IMR-90 (cell line): ENCODE measurements at regions not wholly inside any gene's neighbourhood (a gene's known extent, or its start where the extent isn't known, plus 50 kb on each side); places are given as distances from the start of the nearest gene placed in this dataset.

Experiments used
- ATAC-seq: fragments of 200-7000 bp; cut with Tn5 transposase; 2 replicates; pipeline ENCODE4 v1.9.1; 2020; ENCODE audit warnings: low read depth, mild to moderate bottlenecking, moderate library complexity
- BruUV-seq: library from RNA; stranded (reverse); fragments of 400-500 nt; replicated peaks from 2 replicates; lab custom pipeline; 2021; lab: Mats Ljungman, UMichigan
- CTCF ChIA-PET: fragments of 300-600 bp; formaldehyde crosslinking; extraction: SDS; loops from one replicate; lab custom pipeline; 2021; ENCODE audit warnings: antibody characterized with exemption; lab: Yijun Ruan, JAX
- POLR2A ChIA-PET: fragments of 300-600 bp; sonication (Branson Sonifier 250); formaldehyde crosslinking; loops from one replicate; lab custom pipeline; 2022; ENCODE audit warnings: antibody characterized with exemption; ENCODE audit not compliant: unreplicated experiment; lab: Charles Lee
- DNase-seq: peaks from one replicate; pipeline ENCODE4 v3.0.0; 2013
- H2AFZ ChIP-seq: replicated peaks from 2 replicates; pipeline ENCODE3; 2013; ENCODE audit warnings: low read length, mild to moderate bottlenecking; ENCODE audit not compliant: poor library complexity
- H2AK5ac ChIP-seq: 2 replicates; pipeline ENCODE4 v1.6.1; 2013; ENCODE audit warnings: low read depth, low read length, inconsistent platforms
- H2AK9ac ChIP-seq: replicated peaks from 2 replicates; pipeline ENCODE3; 2013; ENCODE audit warnings: mild to moderate bottlenecking, low read depth, low read length, moderate library complexity; ENCODE audit not compliant: poor library complexity
- H2BK120ac ChIP-seq: 2 replicates; pipeline ENCODE4 v1.6.1; 2013; ENCODE audit warnings: low read depth, low read length, inconsistent platforms
- H2BK15ac ChIP-seq: 3 replicates; pipeline ENCODE4 v1.6.1; 2013; ENCODE audit warnings: low read depth, low read length, inconsistent platforms
- H2BK20ac ChIP-seq: 2 replicates; pipeline ENCODE4 v1.6.1; 2013; ENCODE audit warnings: low read depth, mild to moderate bottlenecking, inconsistent platforms, low read length, moderate library complexity
- H2BK5ac ChIP-seq: 2 replicates; pipeline ENCODE4 v1.6.1; 2013; ENCODE audit warnings: mild to moderate bottlenecking, low read depth, low read length, inconsistent platforms; ENCODE audit not compliant: poor library complexity, severe bottlenecking
- H3K14ac ChIP-seq: replicated peaks from 2 replicates; pipeline ENCODE4 v1.6.1; 2013; ENCODE audit warnings: low read depth, low read length, inconsistent platforms
- H3K18ac ChIP-seq: 2 replicates; pipeline ENCODE4 v1.6.1; 2013; ENCODE audit warnings: low read depth, low read length, control low read depth
- H3K23ac ChIP-seq: 2 replicates; pipeline ENCODE4 v1.6.1; 2013; ENCODE audit warnings: low read depth, low read length, inconsistent platforms
- H3K27ac ChIP-seq: 2 replicates; pipeline ENCODE4 v1.5.1; 2013; ENCODE audit warnings: mild to moderate bottlenecking, control low read depth, low read length; ENCODE audit not compliant: insufficient read depth
- H3K27me3 ChIP-seq: 2 replicates; pipeline ENCODE4 v1.6.1; 2013; ENCODE audit warnings: low read length; ENCODE audit not compliant: control insufficient read depth, insufficient read depth
- H3K36me3 ChIP-seq: 2 replicates; pipeline ENCODE4 v1.6.1; 2013; ENCODE audit warnings: low read length, mixed read lengths; ENCODE audit not compliant: control insufficient read depth, insufficient read depth
- H3K4ac ChIP-seq: 2 replicates; pipeline ENCODE4 v1.6.1; 2013; ENCODE audit warnings: low read depth, low read length, inconsistent platforms
- H3K4me1 ChIP-seq: 2 replicates; pipeline ENCODE4 v1.6.1; 2013; ENCODE audit warnings: low read length, mixed read lengths; ENCODE audit not compliant: control insufficient read depth, insufficient read depth
- H3K4me2 ChIP-seq: 2 replicates; pipeline ENCODE4 v1.6.1; 2013; ENCODE audit warnings: low read depth, mild to moderate bottlenecking, control low read depth, low read length, moderate library complexity
- H3K4me3 ChIP-seq: 2 replicates; pipeline ENCODE4 v1.5.1; 2013; ENCODE audit warnings: low read depth, mild to moderate bottlenecking, control low read depth, low read length, moderate library complexity; ENCODE audit not compliant: insufficient read depth
- H3K56ac ChIP-seq: 2 replicates; pipeline ENCODE4 v1.6.1; 2013; ENCODE audit warnings: low read length, inconsistent platforms; ENCODE audit not compliant: insufficient read depth; ENCODE audit errors: extremely low read depth
- H3K79me1 ChIP-seq, 2 experiments: 2 replicates each; pipeline ENCODE4 v1.6.1; 2013; ENCODE audit warnings: low read length in 2 of 2, inconsistent platforms in 1 of 2, low read depth in 1 of 2
- H3K9ac ChIP-seq: 2 replicates; pipeline ENCODE4 v1.6.1; 2013; ENCODE audit warnings: low read depth, low read length, control low read depth
- H3K9me1 ChIP-seq: 2 replicates; pipeline ENCODE4 v1.6.1; 2013; ENCODE audit warnings: low read length, inconsistent platforms; ENCODE audit not compliant: insufficient read depth
- H3K9me3 ChIP-seq: 2 replicates; pipeline ENCODE4 v1.6.1; 2013; ENCODE audit warnings: low read length; ENCODE audit not compliant: control insufficient read depth, insufficient read depth
- H4K20me1 ChIP-seq: 2 replicates; pipeline ENCODE4 v1.6.1; 2013; ENCODE audit warnings: low read length, inconsistent platforms; ENCODE audit not compliant: insufficient read depth
- H4K5ac ChIP-seq: 2 replicates; pipeline ENCODE4 v1.6.1; 2013; ENCODE audit warnings: mild to moderate bottlenecking, low read depth, low read length, control low read depth
- H4K8ac ChIP-seq, 2 experiments: 2 replicates each; pipeline ENCODE4 v1.6.1; 2013; ENCODE audit warnings: low read depth in 2 of 2, low read length in 2 of 2, control low read depth in 1 of 2, inconsistent platforms in 1 of 2
- H4K91ac ChIP-seq: 2 replicates; pipeline ENCODE4 v1.6.1; 2013; ENCODE audit warnings: low read depth, low read length, inconsistent platforms; ENCODE audit not compliant: insufficient read depth
- BHLHE40 ChIP-seq: fragments of 150-350 bp; IDR thresholded peaks from 2 replicates; pipeline ENCODE4 v1.6.1; 2016; ENCODE audit warnings: mild to moderate bottlenecking, low read depth, low read length
- CEBPB ChIP-seq: IDR thresholded peaks from 2 replicates; pipeline ENCODE4 v1.6.1; 2012; ENCODE audit warnings: low read depth, low read length, improper control_type of control experiment
- CHD1 ChIP-seq: IDR thresholded peaks from 2 replicates; pipeline ENCODE4 v1.6.1; 2012; ENCODE audit warnings: low read depth, low read length, improper control_type of control experiment
- CTCF ChIP-seq: conservative IDR thresholded peaks from 2 replicates; pipeline ENCODE4 v1.5.1; 2012; ENCODE audit warnings: mild to moderate bottlenecking, low read depth, low read length, improper control_type of control experiment
- ELK1 ChIP-seq: fragments of 150-350 bp; IDR thresholded peaks from 2 replicates; pipeline ENCODE4 v1.6.1; 2016; ENCODE audit warnings: low read depth, mild to moderate bottlenecking, low read length, moderate library complexity, borderline replicate concordance
- FOS ChIP-seq: fragments of 150-350 bp; IDR thresholded peaks from 2 replicates; pipeline ENCODE4 v1.6.1; 2016; ENCODE audit warnings: low read depth, low read length
- MAFK ChIP-seq: IDR thresholded peaks from 2 replicates; pipeline ENCODE4 v1.6.1; 2012; ENCODE audit warnings: low read depth, low read length, improper control_type of control experiment
- MAZ ChIP-seq: IDR thresholded peaks from 2 replicates; pipeline ENCODE4 v1.6.1; 2012; ENCODE audit warnings: low read depth, mild to moderate bottlenecking, low read length, improper control_type of control experiment, moderate library complexity, borderline replicate concordance
- MXI1 ChIP-seq: IDR thresholded peaks from 2 replicates; pipeline ENCODE4 v1.6.1; 2012; ENCODE audit warnings: low read depth, mild to moderate bottlenecking, low read length, moderate library complexity, borderline replicate concordance
- NFE2L2 ChIP-seq: fragments of 150-350 bp; IDR thresholded peaks from 2 replicates; pipeline ENCODE4 v1.6.1; 2016; ENCODE audit warnings: low read depth, mild to moderate bottlenecking, low read length
- POLR2A ChIP-seq: IDR thresholded peaks from 2 replicates; pipeline ENCODE4 v1.6.1; 2012; ENCODE audit warnings: mild to moderate bottlenecking, low read depth, low read length
- RAD21 ChIP-seq: IDR thresholded peaks from 2 replicates; pipeline ENCODE4 v1.6.1; 2012; ENCODE audit warnings: low read length, improper control_type of control experiment
- RCOR1 ChIP-seq: IDR thresholded peaks from 2 replicates; pipeline ENCODE4 v1.6.1; 2012; ENCODE audit warnings: mild to moderate bottlenecking, low read length, improper control_type of control experiment; ENCODE audit not compliant: insufficient replicate concordance
- RFX5 ChIP-seq: IDR thresholded peaks from 2 replicates; pipeline ENCODE4 v1.8.0; 2012; ENCODE audit warnings: low read depth, mild to moderate bottlenecking, low read length, moderate library complexity
- SMC3 ChIP-seq: fragments of 150-350 bp; IDR thresholded peaks from 2 replicates; pipeline ENCODE4 v1.6.1; 2016; ENCODE audit warnings: low read depth, mild to moderate bottlenecking, antibody characterized with exemption, low read length, moderate library complexity
- USF2 ChIP-seq: fragments of 150-350 bp; IDR thresholded peaks from 2 replicates; pipeline ENCODE4 v1.6.1; 2017; ENCODE audit warnings: mild to moderate bottlenecking, antibody characterized with exemption, low read length, low read depth
- WGBS, 2 experiments: methylation state at CpG; one replicate each; pipeline versions ENCODE4 v1.1.5 to v1.1.7; 2013; ENCODE audit warnings: missing lambda C conversion rate in 2 of 2; ENCODE audit not compliant: insufficient read length in 1 of 2; ENCODE audit errors: extremely low coverage in 2 of 2; 5-methylcytosine and 5-hydroxymethylcytosine counted together
- dilution Hi-C: fragments of 300-500 bp; cut with HindIII; formaldehyde crosslinking; loops from one replicate; pipeline ENCODE4 v1.14.3; 2018; ENCODE audit warnings: low sequenced_read_pairs; ENCODE audit not compliant: unreplicated experiment
- in situ Hi-C: fragments of 300-500 bp; cut with MboI; formaldehyde crosslinking; loops from 3 replicates; pipeline ENCODE4 v1.14.3; 2019; ENCODE audit warnings: low sequenced_read_pairs, inconsistent platforms, mixed read lengths
- intact Hi-C: fragments of 100-400 bp; cut with micrococcal nuclease; formaldehyde crosslinking; loops from 2 replicates; pipeline ENCODE4 v1.10.0; 2022

GRCh38 chr2:226665306-226665831 is 134.3 kb downstream of the IRS1 start:
- in situ Hi-C loops (no loop called here), intact Hi-C loops (loop anchor here (10.0 kb wide), 1 partner anchor 991 kb away; no protein-coding TSS in a partner anchor), dilution Hi-C loops (no loop called here)
- no peak for DNase-seq
- WGBS, 2 experiments, result no CpG with 5 or more reads among the region's 3 CpGs
- Histone ChIP-seq H3K9ac (no peak overlapping the region), H3K27ac (no peak overlapping the region), H3K18ac (no peak overlapping the region), H3K14ac (no peak overlapping the region), H4K91ac (no peak overlapping the region), H3K4me2 (no peak overlapping the region), H3K36me3 (no peaks in the 10 kb centered on the region), H3K9me3 (no peaks in the 10 kb centered on the region), H2BK120ac (no peak overlapping the region), H2BK15ac (no peak overlapping the region), H3K9me1 (peaks cover 5% of the 10 kb centered on the region; the same call in 1 of the 2 replicates), H2BK5ac (no peak overlapping the region), H3K4me3 (no peak overlapping the region), H2AFZ (no peak overlapping the region), H3K23ac (no peak overlapping the region), H3K4me1 (peaks cover 9% of the 10 kb centered on the region), H2AK9ac (no peak overlapping the region), H3K4ac (no peak overlapping the region), H4K5ac (no peak overlapping the region), H3K79me1 (peaks cover 0 to 9% of the 10 kb centered on the region in 2 experiments; a peak in 2 of 4 replicates), H2AK5ac (no peak overlapping the region), H2BK20ac (no peak overlapping the region), H4K8ac (no peak overlapping the region), H4K20me1 (no peaks in the 10 kb centered on the region), H3K27me3 (no peaks in the 10 kb centered on the region), H3K56ac (no peak overlapping the region)
- POLR2A ChIA-PET, result no interaction called here
- no peak for ATAC-seq
- TF ChIP-seq BHLHE40, result no peak
- TF ChIP-seq CEBPB, result no peak
- no peak for TF ChIP-seq MAZ
- no peak for TF ChIP-seq MXI1
- TF ChIP-seq RCOR1, result no peak
- TF ChIP-seq RFX5, result no peak
- no peak for TF ChIP-seq SMC3
- no peak for TF ChIP-seq USF2
- no peak for TF ChIP-seq RAD21
- TF ChIP-seq CTCF, result no peak
- no peak for TF ChIP-seq NFE2L2
- TF ChIP-seq POLR2A, result no peak
- no peak for TF ChIP-seq CHD1
- TF ChIP-seq ELK1, result no peak
- TF ChIP-seq MAFK, result no peak
- no peak for TF ChIP-seq FOS
- BruUV-seq, result no TSS peak
- CTCF ChIA-PET, result no interaction called here
